Esophagus muscularis mucosa (tissue), 4 donors: ENCODE measurements at regions not wholly inside any gene's neighbourhood (a gene's known extent, or its start where the extent isn't known, plus 50 kb on each side); places are given as distances from the start of the nearest gene placed in this dataset.

ENCODE experiments used
- DNase-seq: peaks from one replicate; pipeline ENCODE4 v3.0.0-alpha.2; 2017; ENCODE audit errors: extremely low spot score
- H3K27ac ChIP-seq, 4 donors: fragments of 200-600 bp; sonication (generic); replicated peaks in 1 of 4; 1 replicate in 3 of 4; 2 replicates in 1 of 4; pipeline ENCODE4 v1.5.1; 2016 to 2019; ENCODE audit warnings: mild to moderate bottlenecking in 1 of 4
- H3K27me3 ChIP-seq, 4 donors: fragments of 200-600 bp; sonication (generic); one replicate each; pipeline versions ENCODE4 v1.5.1 to v1.6.0; 2016 to 2019
- H3K36me3 ChIP-seq, 4 donors: fragments of 200-600 bp; sonication (generic); one replicate each; pipeline ENCODE4 v1.5.1; 2016 to 2019
- H3K4me1 ChIP-seq, 4 donors: fragments of 200-600 bp; sonication (generic); one replicate each; pipeline ENCODE4 v1.5.1; 2016 to 2019
- H3K4me3 ChIP-seq, 4 donors: fragments of 200-600 bp; sonication (generic); 1 replicate in 2 of 4; 2 replicates in 2 of 4; pipeline ENCODE4 v1.5.1; 2016 to 2019; ENCODE audit warnings: mild to moderate bottlenecking in 4 of 4, moderate library complexity in 1 of 4
- H3K9me3 ChIP-seq, 4 donors: fragments of 200-600 bp; sonication (generic); 1 replicate in 3 of 4; 2 replicates in 1 of 4; pipeline ENCODE4 v1.5.1; 2016 to 2019
- EP300 ChIP-seq: sonication (generic); formaldehyde crosslinking; IDR thresholded peaks from one replicate; pipeline ENCODE4 v1.6.1; 2017; ENCODE audit warnings: antibody characterized with exemption
- POLR2A ChIP-seq: fragments of 450-650 bp; IDR thresholded peaks from one replicate; pipeline ENCODE4 v1.6.1; 2017; ENCODE audit warnings: antibody characterized with exemption, moderate library complexity, mild to moderate bottlenecking, low read depth
- POLR2AphosphoS5 ChIP-seq, 2 donors: sonication (generic); formaldehyde crosslinking; IDR thresholded peaks; one replicate each; pipeline ENCODE4 v1.6.1; 2017; ENCODE audit warnings: antibody characterized with exemption in 2 of 2
- WGBS: methylation state at CpG from one replicate; pipeline ENCODE4 v1.1.5; 2018; 5-methylcytosine and 5-hydroxymethylcytosine counted together
- intact Hi-C: fragments of 100-400 bp; cut with DNase I; formaldehyde crosslinking; loops from one replicate; pipeline ENCODE4 v1.15.1; 2023
- TF ChIP-seq, protein P1 (sequence below), 3 experiments: fragments of 200-600 bp in 2 of 3; fragments of 450-650 bp in 1 of 3; sonication (generic) in 2 of 3; IDR thresholded peaks; one replicate each; pipeline ENCODE4 v1.5.1; 2017 to 2019; ENCODE audit warnings: antibody characterized with exemption in 3 of 3, mild to moderate bottlenecking in 2 of 3, moderate library complexity in 1 of 3

GRCh38 chr4:24240655-24241054 is 343.7 kb downstream of the DHX15 start:
- no peaks in the 10 kb centered on the region for H3K9me3 ChIP-seq
- H3K4me3 ChIP-seq, result no peak overlapping the region
- no peak overlapping the region for H3K27ac ChIP-seq
- intact Hi-C loops, result no loop called here
- DNase-seq, result no peak
- H3K27me3 ChIP-seq, result no peaks in the 10 kb centered on the region
- peaks cover 0 to 8% (median 3%) of the 10 kb centered on the region in 4 donors for H3K4me1 ChIP-seq
- no peaks in the 10 kb centered on the region for H3K36me3 ChIP-seq
- no peak for TF ChIP-seq POLR2A
- TF ChIP-seq, protein P1, sequence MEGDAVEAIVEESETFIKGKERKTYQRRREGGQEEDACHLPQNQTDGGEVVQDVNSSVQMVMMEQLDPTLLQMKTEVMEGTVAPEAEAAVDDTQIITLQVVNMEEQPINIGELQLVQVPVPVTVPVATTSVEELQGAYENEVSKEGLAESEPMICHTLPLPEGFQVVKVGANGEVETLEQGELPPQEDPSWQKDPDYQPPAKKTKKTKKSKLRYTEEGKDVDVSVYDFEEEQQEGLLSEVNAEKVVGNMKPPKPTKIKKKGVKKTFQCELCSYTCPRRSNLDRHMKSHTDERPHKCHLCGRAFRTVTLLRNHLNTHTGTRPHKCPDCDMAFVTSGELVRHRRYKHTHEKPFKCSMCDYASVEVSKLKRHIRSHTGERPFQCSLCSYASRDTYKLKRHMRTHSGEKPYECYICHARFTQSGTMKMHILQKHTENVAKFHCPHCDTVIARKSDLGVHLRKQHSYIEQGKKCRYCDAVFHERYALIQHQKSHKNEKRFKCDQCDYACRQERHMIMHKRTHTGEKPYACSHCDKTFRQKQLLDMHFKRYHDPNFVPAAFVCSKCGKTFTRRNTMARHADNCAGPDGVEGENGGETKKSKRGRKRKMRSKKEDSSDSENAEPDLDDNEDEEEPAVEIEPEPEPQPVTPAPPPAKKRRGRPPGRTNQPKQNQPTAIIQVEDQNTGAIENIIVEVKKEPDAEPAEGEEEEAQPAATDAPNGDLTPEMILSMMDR (IDR thresholded peaks at IDR 0.05), result no peak
- no peak for TF ChIP-seq EP300
- TF ChIP-seq POLR2AphosphoS5 (IDR thresholded peaks at IDR 0.05), result no peak

DNA sequence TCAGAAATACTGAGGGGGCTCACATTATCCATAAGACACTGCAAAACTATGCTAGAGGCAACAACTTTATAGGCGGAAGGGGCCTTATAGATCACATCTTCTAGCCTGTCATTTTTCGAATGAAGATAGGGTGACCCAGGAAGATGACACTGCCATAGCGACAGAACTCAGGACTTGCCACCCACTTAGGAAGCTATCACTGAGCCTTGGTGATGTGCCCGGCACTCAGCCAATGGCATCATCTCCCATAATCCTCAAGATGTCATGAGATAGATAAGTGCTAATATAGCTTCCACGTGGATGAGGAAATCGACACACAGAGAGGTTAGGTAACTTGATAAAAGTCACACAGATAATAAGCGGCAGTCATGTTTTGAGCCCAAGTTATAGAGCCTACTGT is 346.6 kb downstream of the DHX15 start:
- intact Hi-C loops, result no loop called here
- Histone ChIP-seq H3K36me3 (no peaks in the 10 kb centered on the region), H3K4me1 (no peaks in the 10 kb centered on the region), H3K9me3 (no peaks in the 10 kb centered on the region), H3K27ac (no peak overlapping the region), H3K4me3 (no peak overlapping the region), H3K27me3 (no peaks in the 10 kb centered on the region)
- no peak for DNase-seq
- 92% methylated on average over 7 of the region's 7 CpGs for WGBS
- no peak for TF ChIP-seq EP300
- TF ChIP-seq, protein P1 (IDR thresholded peaks at IDR 0.05), result no peak
- no peak for TF ChIP-seq POLR2A
- no peak for TF ChIP-seq POLR2AphosphoS5 (IDR thresholded peaks at IDR 0.05)

DNA sequence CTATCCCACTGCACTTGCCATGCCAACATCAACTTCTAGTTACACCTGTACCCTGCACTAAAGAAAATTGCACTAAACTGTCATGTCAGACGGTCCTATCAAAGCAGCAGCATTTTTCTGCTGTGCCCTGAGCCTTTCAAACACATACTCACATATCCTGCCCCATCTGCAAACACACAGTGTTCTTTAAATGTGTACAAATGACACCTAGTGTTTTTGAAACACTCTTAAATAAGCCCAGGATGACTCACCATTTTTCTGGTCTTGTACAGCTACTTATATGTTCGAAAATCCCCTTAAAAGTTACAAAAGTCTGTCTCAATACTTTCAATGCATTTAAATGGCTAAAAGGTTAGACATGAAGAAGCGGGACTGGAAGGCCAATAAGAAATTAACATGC is 346.7 kb upstream of the PPARGC1A start:
- H3K9me3 ChIP-seq, result no peaks in the 10 kb centered on the region
- H3K36me3 ChIP-seq, result no peaks in the 10 kb centered on the region
- no peaks in the 10 kb centered on the region for H3K4me1 ChIP-seq
- TF ChIP-seq POLR2A (no peak), POLR2AphosphoS5 (IDR thresholded peaks at IDR 0.05) (no peak), EP300 (no peak)
- TF ChIP-seq, protein P1 (IDR thresholded peaks at IDR 0.05), result no peak
- no peak overlapping the region for H3K27ac ChIP-seq
- H3K4me3 ChIP-seq, result no peak overlapping the region
- no peaks in the 10 kb centered on the region for H3K27me3 ChIP-seq
- 86% methylated on average over 3 of the region's 3 CpGs for WGBS
- DNase-seq, result no peak
- intact Hi-C loops, result no loop called here

DNA sequence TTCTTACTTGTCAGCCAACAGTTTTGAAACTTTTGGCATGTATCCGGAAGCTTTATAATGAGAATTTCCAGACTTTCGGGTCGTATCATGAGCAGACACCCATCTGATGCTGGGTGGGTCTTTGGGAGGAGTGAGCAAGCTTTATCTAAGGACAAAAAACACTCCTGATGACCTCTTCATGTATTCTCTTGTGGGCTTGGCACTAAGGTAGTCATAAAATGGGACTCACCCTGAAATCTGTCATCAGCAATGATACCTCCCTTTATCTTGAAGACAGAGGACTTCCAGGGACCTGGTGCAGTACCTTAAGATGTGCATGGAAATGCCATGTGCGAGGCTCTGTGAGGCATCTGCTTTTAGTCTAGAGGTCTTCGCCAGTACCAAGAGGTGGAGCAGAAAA is 346.3 kb upstream of the PPARGC1A start:
- no peak for TF ChIP-seq POLR2A
- no peak for TF ChIP-seq POLR2AphosphoS5 (IDR thresholded peaks at IDR 0.05)
- no peak for TF ChIP-seq EP300
- TF ChIP-seq, protein P1 (IDR thresholded peaks at IDR 0.05), result no peak
- 85% methylated on average over 5 of the region's 5 CpGs for WGBS
- no peak overlapping the region for H3K27ac ChIP-seq
- no peak for DNase-seq
- intact Hi-C loops, result no loop called here
- H3K9me3 ChIP-seq, result no peaks in the 10 kb centered on the region
- H3K27me3 ChIP-seq, result no peaks in the 10 kb centered on the region
- H3K36me3 ChIP-seq, result no peaks in the 10 kb centered on the region
- no peak overlapping the region for H3K4me3 ChIP-seq
- H3K4me1 ChIP-seq, result no peaks in the 10 kb centered on the region

DNA sequence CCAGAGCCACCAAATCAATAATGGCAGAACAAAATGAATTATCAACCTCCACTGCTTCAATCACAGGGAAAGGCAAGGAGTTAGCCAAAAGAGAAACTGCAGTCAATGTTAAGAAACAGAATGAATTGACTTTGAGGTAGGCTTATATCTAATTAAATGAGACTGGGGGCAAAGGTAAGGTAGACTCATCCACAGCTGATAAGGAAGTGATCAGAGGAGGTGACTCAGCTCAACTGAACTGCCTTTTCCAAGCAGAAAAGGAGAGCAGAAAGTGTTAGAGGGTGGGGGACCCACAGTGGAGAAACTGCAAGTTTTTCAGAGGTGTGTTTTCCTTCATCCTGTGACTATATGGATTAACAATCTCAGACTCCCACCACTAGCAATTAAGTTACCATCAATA is 345.8 kb upstream of the PPARGC1A start:
- no peak overlapping the region for H3K4me3 ChIP-seq
- H3K36me3 ChIP-seq, result no peaks in the 10 kb centered on the region
- TF ChIP-seq POLR2AphosphoS5 (IDR thresholded peaks at IDR 0.05) (no peak), EP300 (no peak), POLR2A (no peak)
- TF ChIP-seq, protein P1 (IDR thresholded peaks at IDR 0.05), result no peak
- intact Hi-C loops, result no loop called here
- H3K27me3 ChIP-seq, result no peaks in the 10 kb centered on the region
- H3K27ac ChIP-seq, result no peak overlapping the region
- no peak for DNase-seq
- H3K9me3 ChIP-seq, result no peaks in the 10 kb centered on the region
- no peaks in the 10 kb centered on the region for H3K4me1 ChIP-seq
